DND-41 (cell line): ENCODE measurements at regions not wholly inside any gene's neighbourhood (a gene's known extent, or its start where the extent isn't known, plus 50 kb on each side); places are given as distances from the start of the nearest gene placed in this dataset.

Source experiments
- ATAC-seq: fragments of 200-7000 bp; cut with Tn5 transposase; 3 replicates; pipeline ENCODE4 v1.9.1; 2021; ENCODE audit warnings: low read depth; ENCODE audit not compliant: insufficient read depth
- DNase-seq: peaks from one replicate; pipeline ENCODE4 v3.0.0-alpha.2; 2020
- H2AFZ ChIP-seq: 2 replicates; pipeline ENCODE4 v1.6.0; 2012; ENCODE audit warnings: low read depth, low read length
- H3K27ac ChIP-seq: 2 replicates; pipeline ENCODE4 v1.5.1; 2012; ENCODE audit warnings: low read length, inconsistent platforms
- H3K27me3 ChIP-seq: fragments of 200-600 bp; sonication (generic); 2 replicates; pipeline ENCODE4 v1.6.0; 2012; ENCODE audit warnings: low read length, mild to moderate bottlenecking, inconsistent platforms; ENCODE audit not compliant: insufficient read depth, poor library complexity
- H3K36me3 ChIP-seq: 2 replicates; pipeline ENCODE4 v1.5.1; 2012; ENCODE audit warnings: low read length, inconsistent platforms; ENCODE audit not compliant: insufficient read depth
- H3K4me1 ChIP-seq: 2 replicates; pipeline ENCODE4 v1.5.1; 2012; ENCODE audit warnings: mild to moderate bottlenecking, low read length; ENCODE audit not compliant: insufficient read depth
- H3K4me2 ChIP-seq: 2 replicates; pipeline ENCODE4 v1.6.0; 2012; ENCODE audit warnings: mild to moderate bottlenecking, moderate library complexity, low read length, inconsistent platforms; ENCODE audit not compliant: insufficient read depth
- H3K4me3 ChIP-seq, 2 experiments: fragments of 200-600 bp in 1 of 2; shearing (Covaris generic) in 1 of 2; 2 replicates each; pipeline ENCODE4 v1.5.1; 2012 to 2016; ENCODE audit warnings: inconsistent platforms in 2 of 2, low read length in 2 of 2, mild to moderate bottlenecking in 2 of 2, low read depth in 1 of 2, moderate library complexity in 1 of 2
- H3K79me2 ChIP-seq: 2 replicates; pipeline ENCODE4 v1.6.0; 2012; ENCODE audit warnings: low read length, inconsistent platforms; ENCODE audit not compliant: insufficient read depth
- H3K9ac ChIP-seq: 2 replicates; pipeline ENCODE4 v1.6.0; 2012; ENCODE audit warnings: low read depth, mild to moderate bottlenecking, inconsistent platforms, low read length, moderate library complexity
- H3K9me3 ChIP-seq: 2 replicates; pipeline ENCODE4 v1.5.1; 2012; ENCODE audit warnings: low read length, moderate library complexity, mild to moderate bottlenecking, inconsistent platforms; ENCODE audit not compliant: insufficient read depth, severe bottlenecking
- H4K20me1 ChIP-seq: 2 replicates; pipeline ENCODE4 v1.6.0; 2012; ENCODE audit warnings: low read length; ENCODE audit not compliant: insufficient read depth
- EZH2 ChIP-seq: IDR thresholded peaks from 3 replicates; pipeline ENCODE4 v1.6.1; 2012; ENCODE audit warnings: borderline replicate concordance, low read depth, mild to moderate bottlenecking, moderate library complexity, low read length, inconsistent platforms; ENCODE audit not compliant: severe bottlenecking
- TF ChIP-seq, protein P1 (sequence below): IDR thresholded peaks from 2 replicates; pipeline ENCODE4 v1.5.1; 2012; ENCODE audit warnings: borderline replicate concordance, low read length, moderate library complexity, mild to moderate bottlenecking; ENCODE audit not compliant: poor library complexity, severe bottlenecking; ENCODE audit errors: extremely low read depth

DNA sequence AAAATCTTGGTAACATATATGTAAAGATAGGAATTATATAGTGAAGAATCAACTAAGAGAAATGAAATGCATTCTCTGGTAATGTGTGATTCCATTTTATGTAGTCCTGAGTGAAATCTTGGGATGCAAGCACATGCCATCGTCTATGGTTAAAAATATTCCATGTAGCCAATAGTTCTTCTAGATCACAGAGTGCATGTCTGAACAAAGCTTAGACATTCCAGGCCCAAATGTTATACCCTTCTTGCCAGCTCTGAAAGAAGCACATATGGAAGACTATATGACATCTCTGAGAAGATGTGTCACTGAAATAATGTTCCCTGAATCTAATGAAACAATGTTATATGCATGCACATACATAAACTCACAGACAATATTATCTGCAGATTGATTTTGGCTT lies 92.3 kb upstream of the TFPI start:
- Histone ChIP-seq H3K4me1 (no peaks in the 10 kb centered on the region), H3K27ac (no peak overlapping the region), H3K9ac (no peak overlapping the region), H3K79me2 (no peaks in the 10 kb centered on the region), H3K4me3 (no peak overlapping the region), H2AFZ (no peak overlapping the region), H4K20me1 (no peaks in the 10 kb centered on the region), H3K27me3 (no peaks in the 10 kb centered on the region), H3K4me2 (no peak overlapping the region), H3K36me3 (no peaks in the 10 kb centered on the region), H3K9me3 (no peaks in the 10 kb centered on the region)
- ATAC-seq (no peak), DNase-seq (no peak)
- TF ChIP-seq, protein P1, sequence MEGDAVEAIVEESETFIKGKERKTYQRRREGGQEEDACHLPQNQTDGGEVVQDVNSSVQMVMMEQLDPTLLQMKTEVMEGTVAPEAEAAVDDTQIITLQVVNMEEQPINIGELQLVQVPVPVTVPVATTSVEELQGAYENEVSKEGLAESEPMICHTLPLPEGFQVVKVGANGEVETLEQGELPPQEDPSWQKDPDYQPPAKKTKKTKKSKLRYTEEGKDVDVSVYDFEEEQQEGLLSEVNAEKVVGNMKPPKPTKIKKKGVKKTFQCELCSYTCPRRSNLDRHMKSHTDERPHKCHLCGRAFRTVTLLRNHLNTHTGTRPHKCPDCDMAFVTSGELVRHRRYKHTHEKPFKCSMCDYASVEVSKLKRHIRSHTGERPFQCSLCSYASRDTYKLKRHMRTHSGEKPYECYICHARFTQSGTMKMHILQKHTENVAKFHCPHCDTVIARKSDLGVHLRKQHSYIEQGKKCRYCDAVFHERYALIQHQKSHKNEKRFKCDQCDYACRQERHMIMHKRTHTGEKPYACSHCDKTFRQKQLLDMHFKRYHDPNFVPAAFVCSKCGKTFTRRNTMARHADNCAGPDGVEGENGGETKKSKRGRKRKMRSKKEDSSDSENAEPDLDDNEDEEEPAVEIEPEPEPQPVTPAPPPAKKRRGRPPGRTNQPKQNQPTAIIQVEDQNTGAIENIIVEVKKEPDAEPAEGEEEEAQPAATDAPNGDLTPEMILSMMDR: no peak
- TF ChIP-seq EZH2: no peak

DNA sequence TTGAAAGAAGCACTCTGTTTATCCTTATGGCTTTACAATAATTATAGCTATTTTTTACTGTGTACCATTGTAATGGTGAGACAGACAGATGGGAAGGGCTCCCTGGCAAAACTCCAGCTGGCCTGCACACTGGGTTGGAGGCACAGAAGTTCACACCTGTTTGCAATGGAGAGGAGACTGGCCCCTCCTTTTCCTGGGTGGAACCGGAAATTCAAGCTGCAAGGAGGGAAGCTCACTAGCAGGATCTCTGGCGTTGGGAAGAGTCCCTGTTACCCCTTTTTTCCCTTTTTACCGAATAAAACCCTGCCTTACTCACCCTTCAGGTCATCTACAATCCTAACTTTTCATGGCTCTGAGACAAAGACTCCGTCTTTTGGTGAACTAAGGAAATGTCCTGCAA lies 100.3 kb upstream of the TFPI start:
- H3K4me2 ChIP-seq: no peak overlapping the region
- DNase-seq: no peak

DNA sequence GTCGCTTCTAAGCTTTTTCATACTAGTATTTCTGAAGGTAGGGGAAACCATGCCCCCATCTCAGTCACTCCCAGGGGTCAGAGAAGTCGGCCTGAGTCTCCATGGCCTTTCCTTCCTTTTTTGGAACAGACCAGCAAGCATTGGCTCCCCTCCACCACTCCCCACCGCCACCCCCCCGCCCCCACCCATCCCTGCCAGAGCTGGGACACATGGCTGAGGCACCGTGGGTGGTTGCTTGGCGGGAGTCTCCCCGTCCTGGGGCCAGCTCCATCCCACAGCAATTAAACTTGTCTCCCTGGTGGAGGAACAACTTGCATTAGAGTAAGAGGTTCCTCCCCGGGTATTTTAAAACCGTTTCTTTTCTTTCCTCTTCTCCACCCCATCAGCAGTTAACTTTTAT lies 100.8 kb upstream of the TFPI start:
- Histone ChIP-seq H4K20me1 (no peaks in the 10 kb centered on the region), H3K27me3 (no peaks in the 10 kb centered on the region), H3K27ac (no peak overlapping the region), H3K4me2 (no peak overlapping the region), H3K36me3 (no peaks in the 10 kb centered on the region), H3K9me3 (no peaks in the 10 kb centered on the region), H2AFZ (no peak overlapping the region), H3K4me3 (no peak overlapping the region), H3K79me2 (no peaks in the 10 kb centered on the region), H3K9ac (no peak overlapping the region), H3K4me1 (no peaks in the 10 kb centered on the region)
- DNase-seq: no peak
- no peak for ATAC-seq
- TF ChIP-seq, protein P1: no peak
- no peak for TF ChIP-seq EZH2

More for the DNA sequence above, 100.3 kb upstream of the TFPI start:
- H3K79me2 ChIP-seq: no peaks in the 10 kb centered on the region
- TF ChIP-seq, protein P1: no peak
- no peak for TF ChIP-seq EZH2
- no peak overlapping the region for H3K27ac ChIP-seq
- H3K27me3 ChIP-seq: no peaks in the 10 kb centered on the region
- no peak overlapping the region for H3K4me3 ChIP-seq
- H3K9ac ChIP-seq: no peak overlapping the region
- H3K4me1 ChIP-seq: no peaks in the 10 kb centered on the region
- H2AFZ ChIP-seq: no peak overlapping the region
- H4K20me1 ChIP-seq: no peaks in the 10 kb centered on the region
- no peaks in the 10 kb centered on the region for H3K9me3 ChIP-seq
- H3K36me3 ChIP-seq: no peaks in the 10 kb centered on the region
- ATAC-seq: no peak

DNA sequence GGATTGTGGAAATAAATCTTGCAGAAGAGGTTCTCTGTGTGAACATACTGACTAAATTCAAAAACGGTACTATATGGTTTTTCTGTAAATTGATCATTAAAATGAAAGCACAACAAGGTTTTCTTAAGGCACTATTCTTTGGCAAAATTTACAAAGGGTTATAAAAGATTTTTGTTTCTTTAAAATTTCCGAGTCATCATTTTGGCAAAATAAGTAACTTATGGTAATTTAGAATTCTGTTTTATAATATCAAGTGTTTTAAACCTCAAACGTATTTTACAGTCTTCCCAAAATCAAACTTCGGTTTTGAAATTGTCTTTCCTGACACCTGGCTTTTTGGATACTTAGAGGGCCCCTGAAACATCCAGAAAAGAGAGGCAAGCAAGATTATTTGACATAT lies 101.9 kb upstream of the TFPI start:
- H3K9ac ChIP-seq: no peak overlapping the region
- H3K36me3 ChIP-seq: no peaks in the 10 kb centered on the region
- no peaks in the 10 kb centered on the region for H3K4me1 ChIP-seq
- H3K9me3 ChIP-seq: no peaks in the 10 kb centered on the region
- TF ChIP-seq EZH2: no peak
- TF ChIP-seq, protein P1: no peak
- ATAC-seq: no peak
- no peaks in the 10 kb centered on the region for H4K20me1 ChIP-seq
- H3K4me2 ChIP-seq: no peak overlapping the region
- H3K27ac ChIP-seq: no peak overlapping the region
- no peak for DNase-seq
- H3K27me3 ChIP-seq: no peaks in the 10 kb centered on the region
- H3K4me3 ChIP-seq: no peak overlapping the region
- H2AFZ ChIP-seq: no peak overlapping the region
- H3K79me2 ChIP-seq: no peaks in the 10 kb centered on the region
